Fibroblast of the aortic adventitia (primary cell): ENCODE measurements at regions not wholly inside any gene's neighbourhood (a gene's known extent, or its start where the extent isn't known, plus 50 kb on each side); places are given as distances from the start of the nearest gene placed in this dataset.

Experiments used
- DNase-seq: peaks from one replicate; pipeline ENCODE4 v3.0.0-alpha.2; 2010; ENCODE audit warnings: low read depth
- H3K4me3 ChIP-seq: 2 replicates; pipeline ENCODE4 v1.5.1; 2011; ENCODE audit warnings: low read depth, mild to moderate bottlenecking, control low read depth, low read length, moderate library complexity
- CTCF ChIP-seq: IDR thresholded peaks from 2 replicates; pipeline ENCODE4 v1.5.1; 2011; ENCODE audit warnings: mild to moderate bottlenecking, low read length, control low read depth, inconsistent platforms; ENCODE audit not compliant: insufficient read depth

- DNase-seq = no peak
- no peak for TF ChIP-seq CTCF
Measured at GRCh38 chr20:20977786-20978185, 128.4 kb downstream of the LINC00237 start.

GRCh38 chr20:20972490-20972889, 133.7 kb downstream of the LINC00237 start:
- TF ChIP-seq CTCF = no peak
- no peak overlapping the region for H3K4me3 ChIP-seq
- no peak for DNase-seq

More at GRCh38 chr20:20977786-20978185, 128.4 kb downstream of the LINC00237 start:
- H3K4me3 ChIP-seq = no peak overlapping the region

- no peak for DNase-seq
- H3K4me3 ChIP-seq = no peak overlapping the region
- TF ChIP-seq CTCF = no peak
Measured at GRCh38 chr20:20971810-20972209, 134.3 kb downstream of the LINC00237 start.

- no peak for TF ChIP-seq CTCF
- no peak overlapping the region for H3K4me3 ChIP-seq
- DNase-seq = no peak
Measured at GRCh38 chr20:20970841-20971240, 135.3 kb downstream of the LINC00237 start.

GRCh38 chr20:20969701-20970280, 136.4 kb downstream of the LINC00237 start:
- no peak for DNase-seq
- no peak overlapping the region for H3K4me3 ChIP-seq
- TF ChIP-seq CTCF = no peak

GRCh38 chr20:20967564-20968184, 138.5 kb downstream of the LINC00237 start:
- no peak for DNase-seq
- TF ChIP-seq CTCF = no peak
- no peak overlapping the region for H3K4me3 ChIP-seq

- no peak for TF ChIP-seq CTCF
- no peak overlapping the region for H3K4me3 ChIP-seq
- DNase-seq = no peak
Measured at GRCh38 chr20:20966171-20966570, 140.0 kb downstream of the LINC00237 start.
